GM19395 (cell line): ENCODE measurements at regions not wholly inside any gene's neighbourhood (a gene's known extent, or its start where the extent isn't known, plus 50 kb on each side); places are given as distances from the start of the nearest gene placed in this dataset.

Experiments used
- ATAC-seq: cut with Tn5 transposase; IDR thresholded peaks from one replicate; pipeline ENCODE4 v1.9.1; 2021; ENCODE audit warnings: mild to moderate bottlenecking, moderate library complexity; ENCODE audit not compliant: unreplicated experiment

DNA sequence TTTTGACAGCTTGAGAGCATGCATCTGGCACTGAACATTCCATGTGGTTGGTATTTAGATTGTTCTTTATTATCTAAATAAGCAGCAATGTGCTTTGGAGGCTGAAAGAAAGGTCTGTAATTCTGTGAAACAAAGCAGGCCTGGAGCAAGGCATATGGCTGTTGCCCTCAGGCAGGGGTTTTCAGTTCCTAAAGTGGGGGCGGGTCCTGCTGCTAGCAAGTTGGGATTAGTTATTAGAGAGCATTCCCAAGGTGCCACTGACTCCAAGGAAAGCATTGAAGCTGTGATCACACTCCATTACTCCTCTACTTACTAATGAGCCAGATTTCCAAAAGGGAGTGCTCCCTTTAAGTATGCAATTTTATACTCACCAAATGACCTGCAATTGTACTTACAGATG is 432.2 kb downstream of the OLFM4 start:
- ATAC-seq: no peak

DNA sequence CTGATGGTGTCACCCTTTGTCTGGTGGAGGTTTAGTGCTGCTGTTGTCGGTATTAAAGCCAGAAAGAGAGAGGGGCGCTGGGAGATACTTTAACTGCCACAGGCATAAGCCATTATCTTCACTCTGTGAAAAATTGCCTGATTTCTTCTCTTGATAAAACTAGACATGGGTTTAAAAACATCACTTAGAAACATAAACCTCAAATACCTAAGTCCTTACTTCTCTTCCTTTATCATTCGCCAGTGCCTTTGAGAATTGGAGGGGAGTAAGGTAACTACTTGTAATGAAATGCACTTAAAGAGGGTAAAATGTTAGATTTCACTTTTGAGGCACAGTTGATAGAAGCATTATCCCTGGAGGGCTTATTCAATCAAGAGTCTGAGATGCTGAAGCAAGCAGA is 434.5 kb downstream of the OLFM4 start:
- no peak for ATAC-seq

DNA sequence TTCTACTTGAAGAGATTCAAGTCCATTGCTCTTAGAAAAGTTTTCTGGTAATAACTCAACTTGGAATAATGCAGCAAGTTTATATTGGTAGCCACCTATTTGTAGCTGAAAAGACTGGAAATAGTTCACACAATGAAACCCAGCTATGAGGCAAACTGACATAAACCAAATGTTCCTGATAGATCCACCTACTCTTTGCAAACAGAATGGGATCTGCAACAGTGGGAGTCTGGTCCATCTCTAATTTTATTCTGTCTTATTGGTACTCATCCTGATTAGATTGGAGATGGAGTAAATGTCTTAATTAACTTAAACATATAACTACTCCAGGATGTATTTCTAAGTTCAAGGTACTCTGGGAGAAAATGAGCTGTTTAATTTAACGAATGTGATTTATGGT is 438.0 kb downstream of the OLFM4 start:
- ATAC-seq: no peak

DNA sequence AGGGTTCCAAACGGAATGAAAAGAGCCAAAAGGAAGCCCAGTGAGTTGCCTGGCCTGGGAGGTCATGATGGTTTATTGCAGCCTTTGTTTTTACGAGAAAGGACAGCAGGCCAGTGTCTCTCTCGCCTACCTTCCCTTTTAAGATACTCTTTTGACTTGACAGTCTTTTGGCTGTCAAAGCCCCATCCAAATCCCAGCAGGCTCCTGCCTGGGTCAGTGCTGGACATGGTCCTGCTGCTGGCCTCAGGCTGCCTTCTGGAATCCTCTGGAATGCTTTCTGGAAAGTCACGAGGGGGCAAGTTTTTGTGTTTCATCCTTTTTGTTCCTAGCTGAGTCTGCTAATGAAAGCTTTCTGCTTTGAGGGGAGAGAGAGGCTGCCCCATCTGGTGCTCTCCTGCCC is 444.8 kb downstream of the OLFM4 start:
- ATAC-seq: no peak

DNA sequence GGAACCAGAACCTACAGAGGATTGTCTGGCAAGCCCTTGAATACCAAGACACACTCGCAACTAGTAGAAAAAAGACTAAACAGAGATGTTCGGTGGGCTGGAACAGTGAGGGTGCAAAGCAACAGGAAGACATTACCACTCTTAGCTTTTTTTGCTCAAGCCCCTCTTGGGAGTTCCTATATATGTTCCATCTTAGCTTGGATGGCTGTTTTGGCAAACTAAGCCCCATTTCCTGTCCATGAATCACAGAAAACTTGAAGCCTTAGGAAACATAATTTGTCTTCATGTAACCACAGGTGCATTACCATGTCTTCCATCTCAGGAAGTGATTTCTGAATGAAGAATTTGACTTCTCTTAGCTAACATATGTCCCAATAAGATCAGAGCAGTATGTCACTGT is 446.3 kb downstream of the OLFM4 start:
- no peak for ATAC-seq

DNA sequence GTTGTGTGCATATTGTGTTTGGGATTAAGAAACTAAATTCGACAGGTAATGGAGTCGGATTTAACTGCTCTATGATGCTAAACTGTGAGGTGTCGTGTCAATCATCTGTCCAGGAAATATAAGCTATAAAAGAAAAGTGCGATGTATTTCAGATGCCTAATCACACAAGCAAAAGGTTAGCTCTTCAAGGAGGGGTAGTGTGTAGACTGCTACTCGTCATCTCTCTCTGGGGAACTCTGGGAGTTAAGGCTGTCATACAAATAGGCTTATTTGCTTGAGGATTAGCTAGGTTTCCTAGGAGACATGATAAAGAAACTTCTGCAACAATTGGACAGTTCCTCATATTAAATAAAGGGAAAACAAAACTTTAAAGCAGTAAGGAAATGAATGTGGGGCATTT is 462.1 kb downstream of the OLFM4 start:
- ATAC-seq: no peak

DNA sequence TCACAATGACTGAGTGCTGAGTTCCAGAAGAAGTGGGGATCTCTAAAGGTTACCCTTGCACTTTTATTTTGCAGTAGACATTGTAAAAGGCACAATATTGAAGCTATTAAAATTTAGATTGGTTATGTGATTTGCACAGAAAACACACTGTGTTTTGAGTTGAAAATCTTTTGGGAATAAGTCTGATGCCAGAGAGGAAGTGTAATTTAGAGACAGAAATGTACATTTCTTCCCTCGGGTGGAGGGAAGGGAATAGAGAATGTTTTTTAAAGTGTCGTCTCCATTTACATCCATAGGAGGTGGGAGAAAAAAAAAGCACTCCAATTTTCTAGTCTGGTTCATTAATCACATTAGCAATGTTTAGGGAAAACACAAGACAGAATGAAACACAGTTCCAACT is 465.8 kb downstream of the OLFM4 start:
- ATAC-seq: no peak

DNA sequence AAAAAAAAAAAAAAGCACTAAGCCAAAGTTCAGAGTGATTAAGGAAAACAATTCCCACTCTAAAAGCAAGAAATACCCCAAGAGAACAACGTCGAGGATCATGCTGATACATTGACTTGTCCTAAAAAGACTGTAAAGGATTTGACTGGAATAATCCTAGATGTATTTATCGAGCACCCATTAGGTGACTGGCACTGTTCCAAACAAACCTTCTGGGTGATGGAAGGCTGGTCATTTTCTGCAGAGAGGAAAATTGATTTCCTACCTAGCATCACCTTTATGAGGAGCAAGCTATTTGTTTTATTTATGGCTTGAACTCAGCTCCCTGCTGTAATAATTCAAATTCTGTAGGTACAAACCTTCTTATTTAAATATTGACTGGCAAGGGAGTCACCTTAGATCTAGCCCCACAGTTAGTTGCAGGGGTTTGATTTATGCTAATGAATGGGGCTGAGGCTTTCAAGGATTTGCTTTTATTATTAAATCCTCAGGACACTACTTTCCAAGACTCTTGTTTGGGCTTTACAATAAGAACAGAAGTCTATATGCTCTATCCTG is 471.0 kb downstream of the OLFM4 start:
- ATAC-seq: no peak

DNA sequence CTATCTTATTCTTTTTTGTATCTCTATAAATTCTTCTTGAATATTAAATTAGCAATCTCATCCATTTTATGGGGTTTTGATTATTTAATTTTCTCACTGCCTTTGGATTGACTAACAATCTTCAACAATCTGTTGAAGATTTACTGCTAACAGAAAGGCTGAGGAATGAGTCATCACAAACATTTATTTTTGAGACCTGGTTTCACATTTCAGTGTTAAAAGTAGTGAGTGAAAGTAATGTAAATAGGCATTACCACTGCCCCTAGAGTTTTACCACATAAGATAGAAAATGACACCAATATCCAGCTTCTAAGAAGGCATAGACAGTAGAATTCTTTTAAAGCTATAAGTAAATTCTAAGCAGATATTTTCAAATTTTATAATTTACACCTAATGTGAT is 472.8 kb downstream of the OLFM4 start:
- peak; percentile 77 for ATAC-seq

DNA sequence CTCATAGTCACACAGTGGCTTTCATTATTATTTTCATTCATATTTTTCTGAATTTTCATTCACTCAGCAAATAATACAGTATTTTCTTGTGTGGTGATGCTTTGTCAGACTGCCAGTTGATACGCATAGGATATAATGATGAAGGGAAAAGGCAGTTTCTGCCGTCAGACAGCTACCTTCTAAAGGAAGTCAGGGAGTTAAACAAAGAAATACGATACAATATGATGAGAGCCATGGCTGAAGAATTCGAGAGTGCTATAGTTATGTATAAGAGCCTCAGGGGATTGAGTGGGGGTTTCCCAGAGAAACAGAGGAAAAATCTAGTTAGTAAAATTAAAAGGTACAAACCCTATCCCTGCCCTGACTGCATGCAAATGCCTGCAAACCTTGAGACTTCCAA is 479.1 kb downstream of the OLFM4 start:
- ATAC-seq: no peak

DNA sequence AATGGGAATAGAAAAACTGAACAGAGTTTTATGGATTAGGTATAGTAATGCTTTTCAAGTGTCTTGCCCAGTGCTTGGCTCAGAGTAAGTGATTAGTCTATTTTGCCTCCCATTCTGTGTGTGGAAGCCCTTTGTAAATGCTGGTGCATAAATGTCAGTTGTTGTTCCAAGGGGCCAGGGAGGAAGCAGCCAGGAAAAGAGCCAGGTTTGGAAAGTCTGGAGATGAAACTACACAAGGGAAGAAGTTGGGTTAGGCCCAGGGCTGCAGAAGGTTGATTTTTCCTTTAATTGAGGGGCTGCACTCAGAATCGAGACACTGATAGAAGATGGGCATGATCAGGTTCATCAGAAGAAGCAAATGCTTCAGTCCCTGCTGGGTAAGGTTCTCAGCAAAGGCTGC is 484.0 kb downstream of the OLFM4 start:
- ATAC-seq: no peak

DNA sequence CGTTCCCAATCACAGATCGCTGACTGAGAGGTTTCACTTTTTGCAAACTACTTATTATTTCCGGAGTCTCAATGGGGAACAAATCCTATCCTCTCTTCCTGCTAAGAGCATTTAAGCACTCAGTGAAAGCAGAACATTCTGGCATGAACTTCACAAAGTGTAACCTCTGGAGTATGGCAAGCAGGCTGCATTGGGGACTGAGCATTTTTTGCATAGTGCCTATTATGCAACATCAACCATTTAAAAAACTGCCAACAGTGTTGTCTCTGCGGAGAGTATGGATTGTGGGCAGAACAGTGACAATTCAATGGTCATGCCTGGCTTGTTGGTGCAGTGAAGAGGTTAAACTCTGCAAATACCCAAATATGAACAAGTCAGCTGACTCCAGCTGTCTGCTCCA is 484.6 kb downstream of the OLFM4 start:
- ATAC-seq: no peak

DNA sequence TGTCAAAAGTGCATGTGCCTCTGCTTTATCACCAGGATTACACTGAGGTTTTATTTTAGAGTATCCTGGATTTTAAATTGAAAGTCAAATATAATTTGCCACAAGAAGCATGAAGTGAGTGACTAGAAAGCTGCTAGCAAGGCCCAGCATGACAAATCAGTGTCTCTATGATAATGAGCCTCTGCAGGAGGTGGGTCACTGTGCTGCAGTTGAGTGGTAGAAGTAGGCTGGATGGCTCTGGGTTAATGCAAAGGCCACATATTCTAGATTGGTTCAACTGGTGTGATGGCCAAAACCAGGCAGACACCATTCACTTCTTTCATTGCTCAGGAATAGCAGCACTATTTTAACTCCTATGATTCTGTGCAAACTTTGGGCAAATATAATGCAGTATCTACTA is 491.5 kb downstream of the OLFM4 start:
- no peak for ATAC-seq

DNA sequence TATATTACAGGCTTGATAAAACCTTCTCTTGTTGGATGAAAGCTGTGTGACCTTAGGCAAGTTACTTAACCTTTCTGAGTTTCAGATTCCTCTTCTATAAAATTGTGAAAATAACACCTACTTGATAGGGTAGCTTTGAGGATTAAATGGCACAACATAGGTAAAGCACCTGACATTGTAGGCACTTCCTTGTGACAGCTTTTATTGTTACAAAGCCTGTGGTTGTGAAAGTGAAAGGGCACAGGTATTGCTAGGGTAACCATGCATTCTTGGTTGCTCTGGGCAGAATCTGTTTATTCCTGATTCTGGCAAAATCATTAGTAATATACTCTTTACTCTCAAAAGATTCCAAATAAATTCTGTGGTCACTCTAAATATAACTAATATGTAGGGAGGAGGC is 493.4 kb downstream of the OLFM4 start:
- no peak for ATAC-seq

DNA sequence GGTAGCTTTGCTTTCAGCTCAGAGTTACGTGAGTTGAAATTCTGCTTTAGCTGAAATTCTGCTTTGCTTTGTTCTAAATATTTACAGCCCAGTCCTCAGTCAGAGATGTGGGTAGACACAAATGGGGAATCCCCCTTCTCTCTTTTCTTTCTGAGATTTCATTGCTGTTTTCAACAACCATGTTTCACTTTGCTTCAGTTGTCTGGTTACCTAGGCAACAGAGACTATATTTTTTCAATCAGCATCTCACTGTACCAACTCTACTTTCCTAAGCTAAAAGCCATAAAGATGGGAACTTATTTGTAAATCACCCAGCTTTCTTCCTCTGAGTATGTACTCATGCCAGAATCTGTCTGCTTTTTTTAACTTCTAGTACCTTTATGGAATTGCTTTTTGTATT is 509.0 kb downstream of the OLFM4 start:
- ATAC-seq: no peak

DNA sequence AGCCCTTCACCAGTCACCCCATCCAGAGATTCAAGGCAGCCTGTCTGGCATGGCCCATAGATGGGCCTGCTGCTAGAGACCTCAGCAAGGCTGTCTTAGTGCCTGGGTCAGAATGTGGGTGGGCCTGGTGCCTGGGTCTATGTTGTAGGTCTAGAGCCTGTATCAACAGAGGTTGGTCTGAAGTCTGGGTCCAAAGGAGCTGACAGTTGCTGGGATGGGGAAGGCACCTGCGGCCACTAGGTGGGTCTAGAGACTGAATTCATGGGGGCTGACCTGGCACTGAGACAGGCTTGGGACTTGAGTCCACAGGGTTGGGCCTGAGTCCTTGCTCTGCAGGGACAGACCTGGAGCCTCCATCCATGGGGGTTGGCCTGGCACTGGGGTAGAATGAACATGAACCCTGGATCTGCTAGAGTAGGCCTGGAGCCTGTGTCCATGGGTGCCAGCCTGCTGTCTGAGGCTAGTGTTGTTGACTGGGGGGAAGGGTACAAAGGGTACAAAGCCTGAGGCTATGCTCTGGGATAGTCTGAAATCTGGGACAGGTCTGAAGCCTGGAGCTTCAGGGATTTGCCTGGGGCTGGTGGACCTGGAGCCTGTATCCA is 516.8 kb downstream of the OLFM4 start:
- ATAC-seq: no peak

DNA sequence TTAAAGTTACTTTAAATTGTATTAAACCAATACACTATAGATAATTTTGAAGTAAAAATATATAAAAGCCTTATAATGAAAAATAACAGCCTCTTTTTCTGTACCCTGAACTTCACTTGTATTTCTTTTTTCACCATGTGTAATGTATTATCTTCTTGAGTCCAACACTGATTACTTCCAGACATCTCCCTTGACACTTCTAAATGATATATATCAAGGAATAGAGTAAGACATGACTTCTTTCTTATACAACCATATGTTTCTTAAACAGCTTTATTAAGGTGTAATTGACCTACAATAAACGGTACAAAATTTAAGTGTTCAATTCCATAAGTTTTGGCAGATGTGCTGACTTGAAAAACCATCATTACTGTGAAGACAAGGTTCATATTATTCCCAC is 531.9 kb downstream of the OLFM4 start:
- ATAC-seq: no peak

DNA sequence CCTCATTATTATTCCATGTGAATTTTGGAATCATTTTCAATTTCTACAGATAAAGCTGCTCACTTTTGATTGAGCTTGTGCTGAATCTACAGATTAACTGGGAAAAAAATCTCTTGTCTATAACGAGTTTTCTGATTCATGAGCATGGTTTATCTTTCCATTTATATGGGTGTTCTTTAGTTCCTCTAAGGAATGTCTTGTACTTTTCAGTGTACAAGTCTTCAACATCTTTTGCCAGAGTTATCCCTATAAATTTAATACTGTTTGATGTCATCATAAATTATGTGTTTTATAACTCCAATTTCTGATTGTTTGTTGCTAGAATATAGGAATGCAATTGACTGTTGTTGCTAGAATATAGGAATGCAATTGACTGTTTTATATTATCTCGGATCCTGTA is 533.8 kb downstream of the OLFM4 start:
- ATAC-seq: no peak

DNA sequence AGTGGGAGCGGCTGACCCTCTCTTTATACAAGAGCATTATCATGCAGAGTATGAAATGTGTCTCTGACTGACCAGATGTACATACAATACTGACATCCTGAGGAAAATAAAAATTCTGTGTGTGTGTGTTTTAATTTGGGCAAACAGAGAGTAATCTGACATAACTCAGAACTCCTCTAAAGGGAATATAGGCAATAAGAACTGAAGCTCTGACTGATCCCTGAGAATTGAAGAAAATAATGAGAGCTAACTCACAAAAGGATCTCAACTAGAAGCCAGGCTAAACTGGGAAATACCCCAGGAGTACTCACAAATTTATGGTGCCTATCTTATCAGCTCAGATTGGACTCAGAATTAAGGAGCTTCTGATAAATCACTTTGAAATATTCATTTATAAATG is 539.9 kb downstream of the OLFM4 start:
- ATAC-seq: no peak

DNA sequence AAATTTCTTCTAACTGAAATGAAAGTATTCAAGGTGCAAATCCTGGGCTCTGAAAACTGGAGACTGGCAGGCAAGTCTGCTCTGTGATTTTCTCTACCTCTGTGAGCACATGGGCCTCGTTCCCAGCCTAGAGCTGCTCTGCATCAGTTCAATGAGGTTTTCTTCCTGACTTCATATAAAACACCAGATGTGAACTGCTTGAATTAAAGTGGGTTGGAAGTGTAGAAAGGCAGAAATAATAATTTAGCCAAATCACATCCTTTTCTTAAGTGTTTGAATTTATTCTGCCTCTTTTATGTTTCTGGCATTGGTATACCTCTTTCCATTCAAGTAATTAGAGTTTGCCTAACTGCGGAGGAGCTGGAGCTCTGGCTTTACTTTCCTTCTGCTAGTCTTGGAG is 540.8 kb downstream of the OLFM4 start:
- ATAC-seq: no peak

DNA sequence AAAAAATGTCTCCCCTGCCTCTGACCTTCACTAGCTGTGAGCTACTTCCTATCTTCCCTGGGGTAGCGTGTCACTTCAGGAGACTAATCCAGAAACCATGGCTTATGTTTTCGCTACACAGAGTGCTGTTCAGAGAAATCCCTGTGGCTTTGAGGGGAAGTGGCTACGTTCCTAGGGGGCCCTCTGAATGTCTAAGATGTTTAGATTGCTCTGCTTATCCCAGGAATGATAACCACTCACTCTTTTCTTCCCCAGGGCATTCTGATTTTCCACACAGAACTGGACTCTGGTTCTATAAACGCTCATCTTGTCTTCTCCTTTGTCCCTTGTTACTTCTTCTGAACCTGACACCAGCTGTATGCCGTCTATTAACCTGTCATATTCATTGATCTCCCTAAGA is 572.5 kb downstream of the OLFM4 start:
- ATAC-seq: no peak

DNA sequence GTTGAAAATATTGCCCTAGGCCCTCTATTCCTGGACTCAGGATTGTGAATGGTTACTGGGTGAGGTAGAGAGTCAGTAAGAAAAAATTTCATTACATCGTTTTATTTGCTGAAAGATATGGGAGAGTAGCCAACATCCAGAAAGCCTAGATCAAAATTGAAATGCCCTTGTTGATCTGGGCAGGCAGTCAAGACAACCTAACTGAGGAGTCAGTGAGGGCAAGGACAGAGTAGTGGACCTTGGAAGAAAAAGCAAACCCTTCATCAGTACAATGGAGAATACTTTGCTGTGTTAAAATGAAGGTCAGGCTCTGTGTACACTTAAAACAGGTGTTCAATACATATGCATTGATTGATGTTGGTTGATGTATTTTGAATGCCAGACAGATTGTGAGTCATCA is 576.7 kb downstream of the OLFM4 start:
- no peak for ATAC-seq

DNA sequence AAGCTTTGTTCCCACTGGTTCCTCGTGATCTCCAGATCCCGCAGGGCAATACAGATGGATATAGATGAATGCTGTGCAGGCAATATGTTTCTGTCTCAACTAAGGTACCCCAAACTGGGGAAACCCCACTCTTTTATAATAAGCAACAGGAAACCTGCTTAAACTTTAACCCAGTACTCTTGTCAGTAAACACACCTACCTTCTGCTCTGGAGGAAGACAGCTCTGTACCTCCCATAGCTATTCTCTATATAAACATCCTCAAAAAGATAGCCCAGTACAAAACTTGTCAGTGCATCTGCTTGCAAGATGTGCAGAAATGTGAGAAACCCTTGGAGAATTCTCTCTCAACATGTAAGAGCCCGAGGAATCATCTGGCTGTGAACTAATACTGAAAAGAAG is 583.6 kb downstream of the OLFM4 start:
- no peak for ATAC-seq
